IMR-90 (cell line): ENCODE measurements at regions not wholly inside any gene's neighbourhood (a gene's known extent, or its start where the extent isn't known, plus 50 kb on each side); places are given as distances from the start of the nearest gene placed in this dataset.

Source experiments
- ATAC-seq: fragments of 200-7000 bp; cut with Tn5 transposase; 2 replicates; pipeline ENCODE4 v1.9.1; 2020; ENCODE audit warnings: low read depth, mild to moderate bottlenecking, moderate library complexity
- BruUV-seq: library from RNA; stranded (reverse); fragments of 400-500 nt; replicated peaks from 2 replicates; lab custom pipeline; 2021; lab: Mats Ljungman, UMichigan
- CTCF ChIA-PET: fragments of 300-600 bp; formaldehyde crosslinking; extraction: SDS; loops from one replicate; lab custom pipeline; 2021; ENCODE audit warnings: antibody characterized with exemption; lab: Yijun Ruan, JAX
- POLR2A ChIA-PET: fragments of 300-600 bp; sonication (Branson Sonifier 250); formaldehyde crosslinking; loops from one replicate; lab custom pipeline; 2022; ENCODE audit warnings: antibody characterized with exemption; ENCODE audit not compliant: unreplicated experiment; lab: Charles Lee
- DNase-seq: peaks from one replicate; pipeline ENCODE4 v3.0.0; 2013
- H2AFZ ChIP-seq: replicated peaks from 2 replicates; pipeline ENCODE3; 2013; ENCODE audit warnings: low read length, mild to moderate bottlenecking; ENCODE audit not compliant: poor library complexity
- H2AK5ac ChIP-seq: 2 replicates; pipeline ENCODE4 v1.6.1; 2013; ENCODE audit warnings: low read depth, low read length, inconsistent platforms
- H2AK9ac ChIP-seq: replicated peaks from 2 replicates; pipeline ENCODE3; 2013; ENCODE audit warnings: mild to moderate bottlenecking, low read depth, low read length, moderate library complexity; ENCODE audit not compliant: poor library complexity
- H2BK120ac ChIP-seq: 2 replicates; pipeline ENCODE4 v1.6.1; 2013; ENCODE audit warnings: low read depth, low read length, inconsistent platforms
- H2BK15ac ChIP-seq: 3 replicates; pipeline ENCODE4 v1.6.1; 2013; ENCODE audit warnings: low read depth, low read length, inconsistent platforms
- H2BK20ac ChIP-seq: 2 replicates; pipeline ENCODE4 v1.6.1; 2013; ENCODE audit warnings: low read depth, mild to moderate bottlenecking, inconsistent platforms, low read length, moderate library complexity
- H2BK5ac ChIP-seq: 2 replicates; pipeline ENCODE4 v1.6.1; 2013; ENCODE audit warnings: mild to moderate bottlenecking, low read depth, low read length, inconsistent platforms; ENCODE audit not compliant: poor library complexity, severe bottlenecking
- H3K14ac ChIP-seq: replicated peaks from 2 replicates; pipeline ENCODE4 v1.6.1; 2013; ENCODE audit warnings: low read depth, low read length, inconsistent platforms
- H3K18ac ChIP-seq: 2 replicates; pipeline ENCODE4 v1.6.1; 2013; ENCODE audit warnings: low read depth, low read length, control low read depth
- H3K23ac ChIP-seq: 2 replicates; pipeline ENCODE4 v1.6.1; 2013; ENCODE audit warnings: low read depth, low read length, inconsistent platforms
- H3K27ac ChIP-seq: 2 replicates; pipeline ENCODE4 v1.5.1; 2013; ENCODE audit warnings: mild to moderate bottlenecking, control low read depth, low read length; ENCODE audit not compliant: insufficient read depth
- H3K27me3 ChIP-seq: 2 replicates; pipeline ENCODE4 v1.6.1; 2013; ENCODE audit warnings: low read length; ENCODE audit not compliant: control insufficient read depth, insufficient read depth
- H3K36me3 ChIP-seq: 2 replicates; pipeline ENCODE4 v1.6.1; 2013; ENCODE audit warnings: low read length, mixed read lengths; ENCODE audit not compliant: control insufficient read depth, insufficient read depth
- H3K4ac ChIP-seq: 2 replicates; pipeline ENCODE4 v1.6.1; 2013; ENCODE audit warnings: low read depth, low read length, inconsistent platforms
- H3K4me1 ChIP-seq: 2 replicates; pipeline ENCODE4 v1.6.1; 2013; ENCODE audit warnings: low read length, mixed read lengths; ENCODE audit not compliant: control insufficient read depth, insufficient read depth
- H3K4me2 ChIP-seq: 2 replicates; pipeline ENCODE4 v1.6.1; 2013; ENCODE audit warnings: low read depth, mild to moderate bottlenecking, control low read depth, low read length, moderate library complexity
- H3K4me3 ChIP-seq: 2 replicates; pipeline ENCODE4 v1.5.1; 2013; ENCODE audit warnings: low read depth, mild to moderate bottlenecking, control low read depth, low read length, moderate library complexity; ENCODE audit not compliant: insufficient read depth
- H3K56ac ChIP-seq: 2 replicates; pipeline ENCODE4 v1.6.1; 2013; ENCODE audit warnings: low read length, inconsistent platforms; ENCODE audit not compliant: insufficient read depth; ENCODE audit errors: extremely low read depth
- H3K79me1 ChIP-seq, 2 experiments: 2 replicates each; pipeline ENCODE4 v1.6.1; 2013; ENCODE audit warnings: low read length in 2 of 2, inconsistent platforms in 1 of 2, low read depth in 1 of 2
- H3K9ac ChIP-seq: 2 replicates; pipeline ENCODE4 v1.6.1; 2013; ENCODE audit warnings: low read depth, low read length, control low read depth
- H3K9me1 ChIP-seq: 2 replicates; pipeline ENCODE4 v1.6.1; 2013; ENCODE audit warnings: low read length, inconsistent platforms; ENCODE audit not compliant: insufficient read depth
- H3K9me3 ChIP-seq: 2 replicates; pipeline ENCODE4 v1.6.1; 2013; ENCODE audit warnings: low read length; ENCODE audit not compliant: control insufficient read depth, insufficient read depth
- H4K20me1 ChIP-seq: 2 replicates; pipeline ENCODE4 v1.6.1; 2013; ENCODE audit warnings: low read length, inconsistent platforms; ENCODE audit not compliant: insufficient read depth
- H4K5ac ChIP-seq: 2 replicates; pipeline ENCODE4 v1.6.1; 2013; ENCODE audit warnings: mild to moderate bottlenecking, low read depth, low read length, control low read depth
- H4K8ac ChIP-seq, 2 experiments: 2 replicates each; pipeline ENCODE4 v1.6.1; 2013; ENCODE audit warnings: low read depth in 2 of 2, low read length in 2 of 2, control low read depth in 1 of 2, inconsistent platforms in 1 of 2
- H4K91ac ChIP-seq: 2 replicates; pipeline ENCODE4 v1.6.1; 2013; ENCODE audit warnings: low read depth, low read length, inconsistent platforms; ENCODE audit not compliant: insufficient read depth
- BHLHE40 ChIP-seq: fragments of 150-350 bp; IDR thresholded peaks from 2 replicates; pipeline ENCODE4 v1.6.1; 2016; ENCODE audit warnings: mild to moderate bottlenecking, low read depth, low read length
- CTCF ChIP-seq: conservative IDR thresholded peaks from 2 replicates; pipeline ENCODE4 v1.5.1; 2012; ENCODE audit warnings: mild to moderate bottlenecking, low read depth, low read length, improper control_type of control experiment
- MAZ ChIP-seq: IDR thresholded peaks from 2 replicates; pipeline ENCODE4 v1.6.1; 2012; ENCODE audit warnings: low read depth, mild to moderate bottlenecking, low read length, improper control_type of control experiment, moderate library complexity, borderline replicate concordance
- RAD21 ChIP-seq: IDR thresholded peaks from 2 replicates; pipeline ENCODE4 v1.6.1; 2012; ENCODE audit warnings: low read length, improper control_type of control experiment
- RCOR1 ChIP-seq: IDR thresholded peaks from 2 replicates; pipeline ENCODE4 v1.6.1; 2012; ENCODE audit warnings: mild to moderate bottlenecking, low read length, improper control_type of control experiment; ENCODE audit not compliant: insufficient replicate concordance
- RFX5 ChIP-seq: IDR thresholded peaks from 2 replicates; pipeline ENCODE4 v1.8.0; 2012; ENCODE audit warnings: low read depth, mild to moderate bottlenecking, low read length, moderate library complexity
- WGBS, 2 experiments: methylation state at CpG; one replicate each; pipeline versions ENCODE4 v1.1.5 to v1.1.7; 2013; ENCODE audit warnings: missing lambda C conversion rate in 2 of 2; ENCODE audit not compliant: insufficient read length in 1 of 2; ENCODE audit errors: extremely low coverage in 2 of 2; 5-methylcytosine and 5-hydroxymethylcytosine counted together
- dilution Hi-C: fragments of 300-500 bp; cut with HindIII; formaldehyde crosslinking; loops from one replicate; pipeline ENCODE4 v1.14.3; 2018; ENCODE audit warnings: low sequenced_read_pairs; ENCODE audit not compliant: unreplicated experiment
- in situ Hi-C: fragments of 300-500 bp; cut with MboI; formaldehyde crosslinking; loops from 3 replicates; pipeline ENCODE4 v1.14.3; 2019; ENCODE audit warnings: low sequenced_read_pairs, inconsistent platforms, mixed read lengths
- intact Hi-C: fragments of 100-400 bp; cut with micrococcal nuclease; formaldehyde crosslinking; loops from 2 replicates; pipeline ENCODE4 v1.10.0; 2022

GRCh38 chr2:72057308-72057707, 90.4 kb downstream of the CYP26B1 start:
- Histone ChIP-seq H3K9me3 (no peaks in the 10 kb centered on the region), H2BK120ac (no peak overlapping the region), H2AK9ac (no peak overlapping the region), H3K79me1 (no peaks in the 10 kb centered on the region), H2BK20ac (no peak overlapping the region), H3K56ac (no peak overlapping the region), H2BK5ac (no peak overlapping the region), H4K20me1 (no peaks in the 10 kb centered on the region), H3K4me2 (no peak overlapping the region), H4K8ac (no peak overlapping the region), H2BK15ac (no peak overlapping the region), H4K5ac (no peak overlapping the region), H3K23ac (no peak overlapping the region), H3K4me3 (no peak overlapping the region), H4K91ac (no peak overlapping the region), H2AK5ac (no peak overlapping the region), H3K4ac (no peak overlapping the region), H3K9me1 (no peaks in the 10 kb centered on the region), H3K27ac (no peak overlapping the region), H3K4me1 (no peaks in the 10 kb centered on the region), H3K14ac (no peak overlapping the region), H3K36me3 (no peaks in the 10 kb centered on the region), H3K9ac (no peak overlapping the region), H3K27me3 (no peaks in the 10 kb centered on the region), H3K18ac (no peak overlapping the region), H2AFZ (no peak overlapping the region)
- intact Hi-C loops (no loop called here), in situ Hi-C loops (no loop called here), dilution Hi-C loops (no loop called here)
- ATAC-seq (no peak), DNase-seq (no peak)
- WGBS, 2 experiments = no CpG with 5 or more reads among the region's 1 CpG
- POLR2A ChIA-PET = no interaction called here
- CTCF ChIA-PET = interaction anchor here (0.7 kb wide), 1 partner anchor 9 kb away, joined by 3 read pairs; no protein-coding TSS in a partner anchor
- TF ChIP-seq RCOR1 (no peak), BHLHE40 (no peak), CTCF (no peak), MAZ (no peak), RFX5 (no peak), RAD21 (no peak)
- BruUV-seq = no TSS peak
